ENCODE measurements at regions not wholly inside any gene's neighbourhood (a gene's known extent, or its start where the extent isn't known, plus 50 kb on each side); places are given as distances from the start of the nearest gene placed in this dataset.

- TF ChIP-seq CTCF (IDR thresholded peaks at IDR 0.05) (no peak), POLR2A (IDR thresholded peaks at IDR 0.05) (no peak), POLR2AphosphoS5 (IDR thresholded peaks at IDR 0.05) (no peak)
Measured at GRCh38 chr11:120034881-120035630, 102.9 kb downstream of the TRIM29 start.
